Adrenal gland (tissue), 9 donors: ENCODE measurements at regions not wholly inside any gene's neighbourhood (a gene's known extent, or its start where the extent isn't known, plus 50 kb on each side); places are given as distances from the start of the nearest gene placed in this dataset.

ENCODE experiments used
- DNase-seq, 7 donors: peaks; one replicate each; pipeline ENCODE4 v3.0.0-alpha.2; 2019 to 2020
- H3K27ac ChIP-seq, 5 donors: fragments of 200-600 bp; sonication (generic) in 4 of 5; 1 replicate in 3 of 5; 2 replicates in 2 of 5; pipeline versions ENCODE4 v1.5.1 to v1.8.0; 2016 to 2020; ENCODE audit warnings: mild to moderate bottlenecking in 1 of 5
- H3K27me3 ChIP-seq: fragments of 200-600 bp; 2 replicates; pipeline ENCODE4 v1.8.0; 2021
- H3K36me3 ChIP-seq, 2 donors: fragments of 200-600 bp; replicated peaks in 1 of 2; 1 replicate in 1 of 2; 2 replicates in 1 of 2; pipeline versions ENCODE4 v1.5.1 to v1.8.0; 2018 to 2022
- H3K4me1 ChIP-seq, 2 donors: fragments of 200-600 bp; replicated peaks in 1 of 2; 1 replicate in 1 of 2; 2 replicates in 1 of 2; pipeline versions ENCODE4 v1.5.1 to v1.8.0; 2018 to 2021
- H3K4me3 ChIP-seq, 4 donors: fragments of 200-600 bp; sonication (generic) in 3 of 4; one replicate each; pipeline ENCODE4 v1.5.1; 2016 to 2018
- H3K9me3 ChIP-seq, 3 donors: fragments of 200-600 bp; sonication (generic) in 1 of 3; replicated peaks in 1 of 3; 1 replicate in 2 of 3; 2 replicates in 1 of 3; pipeline versions ENCODE4 v1.5.1 to v1.8.0; 2016 to 2021
- POLR2A ChIP-seq, 2 donors: fragments of 450-650 bp; IDR thresholded peaks; one replicate each; pipeline ENCODE4 v1.6.1; 2017; ENCODE audit warnings: antibody characterized with exemption in 2 of 2, mild to moderate bottlenecking in 2 of 2, moderate library complexity in 1 of 2
- WGBS, 4 donors: extraction: QIAGEN DNeasy Blood & Tissue Kit in 2 of 4; methylation state at CpG; one replicate each; pipeline versions ENCODE4 v1.1.5 to v1.1.7; 2013 to 2017; 5-methylcytosine and 5-hydroxymethylcytosine counted together
- intact Hi-C, 2 donors: fragments of 100-400 bp; cut with DNase I; formaldehyde crosslinking; loops; one replicate each; pipeline versions ENCODE4 v1.14.1 to v1.15.0; 2022 to 2023
- TF ChIP-seq, protein P1 (sequence below), 6 experiments: fragments of 450-650 bp in 4 of 6; fragments of 200-600 bp in 2 of 6; sonication (generic) in 1 of 6; IDR thresholded peaks; 1 replicate in 5 of 6; 2 replicates in 1 of 6; pipeline versions ENCODE4 v1.5.1 to v1.8.0; 2016 to 2021; ENCODE audit warnings: antibody characterized with exemption in 6 of 6, mild to moderate bottlenecking in 2 of 6, moderate library complexity in 1 of 6
- donor health status: healthy with polysubstance abuse.
- donor health status: Bipolar disorder and iron deficiency.
- donor health status: DM: yes; HTN: yes; CAD: no.
- donor health status: DM: no; HTN: no; CAD: no.
- donor health status: DM: no; HTN: no; CAD: no.

- Histone ChIP-seq H3K27me3 (no peaks in the 10 kb centered on the region), H3K4me1 (no peaks in the 10 kb centered on the region), H3K27ac (no peak overlapping the region), H3K9me3 (no peaks in the 10 kb centered on the region), H3K4me3 (no peak overlapping the region), H3K36me3 (no peaks in the 10 kb centered on the region)
- intact Hi-C loops = no loop called here
- WGBS, 4 donors = 88 to 96% (median 91%) methylated on average over 3 of the region's 3 CpGs
- TF ChIP-seq, protein P1, sequence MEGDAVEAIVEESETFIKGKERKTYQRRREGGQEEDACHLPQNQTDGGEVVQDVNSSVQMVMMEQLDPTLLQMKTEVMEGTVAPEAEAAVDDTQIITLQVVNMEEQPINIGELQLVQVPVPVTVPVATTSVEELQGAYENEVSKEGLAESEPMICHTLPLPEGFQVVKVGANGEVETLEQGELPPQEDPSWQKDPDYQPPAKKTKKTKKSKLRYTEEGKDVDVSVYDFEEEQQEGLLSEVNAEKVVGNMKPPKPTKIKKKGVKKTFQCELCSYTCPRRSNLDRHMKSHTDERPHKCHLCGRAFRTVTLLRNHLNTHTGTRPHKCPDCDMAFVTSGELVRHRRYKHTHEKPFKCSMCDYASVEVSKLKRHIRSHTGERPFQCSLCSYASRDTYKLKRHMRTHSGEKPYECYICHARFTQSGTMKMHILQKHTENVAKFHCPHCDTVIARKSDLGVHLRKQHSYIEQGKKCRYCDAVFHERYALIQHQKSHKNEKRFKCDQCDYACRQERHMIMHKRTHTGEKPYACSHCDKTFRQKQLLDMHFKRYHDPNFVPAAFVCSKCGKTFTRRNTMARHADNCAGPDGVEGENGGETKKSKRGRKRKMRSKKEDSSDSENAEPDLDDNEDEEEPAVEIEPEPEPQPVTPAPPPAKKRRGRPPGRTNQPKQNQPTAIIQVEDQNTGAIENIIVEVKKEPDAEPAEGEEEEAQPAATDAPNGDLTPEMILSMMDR (IDR thresholded peaks at IDR 0.05) = no peak
- no peak for TF ChIP-seq POLR2A (IDR thresholded peaks at IDR 0.05)
- no peak for DNase-seq
Observed at GRCh38 chr19:31498781-31499180, 149.5 kb upstream of the TSHZ3 start.

GRCh38 chr19:31499281-31500196 is 150.3 kb upstream of the TSHZ3 start:
- Histone ChIP-seq H3K27me3 (no peaks in the 10 kb centered on the region), H3K4me3 (no peak overlapping the region), H3K4me1 (no peaks in the 10 kb centered on the region), H3K27ac (no peak overlapping the region), H3K9me3 (no peaks in the 10 kb centered on the region), H3K36me3 (no peaks in the 10 kb centered on the region)
- TF ChIP-seq POLR2A (IDR thresholded peaks at IDR 0.05) = no peak
- TF ChIP-seq, protein P1 (IDR thresholded peaks at IDR 0.05) = no peak
- WGBS, 4 donors = 85 to 93% (median 92%) methylated on average over 7 to 8 of the region's 8 CpGs
- no peak for DNase-seq
- intact Hi-C loops = no loop called here

GRCh38 chr19:31500197-31500830 is 151.1 kb upstream of the TSHZ3 start:
- no peak overlapping the region for H3K27ac ChIP-seq
- 77 to 82% (median 79%) methylated on average over 7 to 8 of the region's 8 CpGs for WGBS, 4 donors
- no peaks in the 10 kb centered on the region for H3K36me3 ChIP-seq
- no peaks in the 10 kb centered on the region for H3K4me1 ChIP-seq
- no peak overlapping the region for H3K4me3 ChIP-seq
- H3K27me3 ChIP-seq = no peaks in the 10 kb centered on the region
- no peaks in the 10 kb centered on the region for H3K9me3 ChIP-seq
- no peak for TF ChIP-seq POLR2A (IDR thresholded peaks at IDR 0.05)
- TF ChIP-seq, protein P1 (IDR thresholded peaks at IDR 0.05) = no peak
- intact Hi-C loops = no loop called here
- DNase-seq = no peak

DNA sequence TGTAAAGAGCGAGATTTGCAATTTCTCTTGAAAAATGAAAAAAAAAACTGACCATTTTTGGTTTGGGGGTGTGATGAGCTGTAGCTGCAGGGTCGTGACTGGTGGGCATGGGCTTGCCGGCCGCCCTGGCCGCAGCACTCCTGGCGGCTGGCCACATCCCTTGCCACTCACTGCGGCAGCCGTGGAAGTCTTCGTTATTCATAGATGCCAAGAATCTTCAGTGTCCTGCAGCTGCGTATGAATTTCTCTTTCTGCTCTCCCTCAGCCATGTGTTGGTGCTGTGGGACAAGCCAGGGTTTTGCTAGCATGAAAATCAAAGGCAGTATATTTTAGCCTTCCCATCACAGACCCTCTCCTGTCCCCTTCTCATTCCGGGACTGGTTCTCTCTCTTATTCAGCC is 151.7 kb upstream of the TSHZ3 start:
- TF ChIP-seq POLR2A (IDR thresholded peaks at IDR 0.05) = no peak
- TF ChIP-seq, protein P1 (IDR thresholded peaks at IDR 0.05) = no peak
- no peaks in the 10 kb centered on the region for H3K27me3 ChIP-seq

More for the DNA sequence above, 151.7 kb upstream of the TSHZ3 start:
- 84 to 94% (median 86%) methylated on average over 11 of the region's 11 CpGs for WGBS, 4 donors
- intact Hi-C loops = no loop called here
- no peak overlapping the region for H3K4me3 ChIP-seq
- DNase-seq = no peak
- H3K27ac ChIP-seq = no peak overlapping the region
- H3K36me3 ChIP-seq = no peaks in the 10 kb centered on the region
- no peaks in the 10 kb centered on the region for H3K9me3 ChIP-seq
- no peaks in the 10 kb centered on the region for H3K4me1 ChIP-seq
